KG1 (cell line): ENCODE measurements at regions not wholly inside any gene's neighbourhood (a gene's known extent, or its start where the extent isn't known, plus 50 kb on each side); places are given as distances from the start of the nearest gene placed in this dataset.
"Not testable (repeated sequence)": the region's sequence is repeated elsewhere in the genome, so short reads cannot be mapped to it uniquely, and the experiment has no call there.

ENCODE experiments used
- DNase-seq: peaks from one replicate; lab custom pipeline; 2025; lab: John Stamatoyannopoulos, UW

GRCh38 chr4:11843340-11843739 is 414.6 kb upstream of the HS3ST1 start:
- no peak for DNase-seq

DNA sequence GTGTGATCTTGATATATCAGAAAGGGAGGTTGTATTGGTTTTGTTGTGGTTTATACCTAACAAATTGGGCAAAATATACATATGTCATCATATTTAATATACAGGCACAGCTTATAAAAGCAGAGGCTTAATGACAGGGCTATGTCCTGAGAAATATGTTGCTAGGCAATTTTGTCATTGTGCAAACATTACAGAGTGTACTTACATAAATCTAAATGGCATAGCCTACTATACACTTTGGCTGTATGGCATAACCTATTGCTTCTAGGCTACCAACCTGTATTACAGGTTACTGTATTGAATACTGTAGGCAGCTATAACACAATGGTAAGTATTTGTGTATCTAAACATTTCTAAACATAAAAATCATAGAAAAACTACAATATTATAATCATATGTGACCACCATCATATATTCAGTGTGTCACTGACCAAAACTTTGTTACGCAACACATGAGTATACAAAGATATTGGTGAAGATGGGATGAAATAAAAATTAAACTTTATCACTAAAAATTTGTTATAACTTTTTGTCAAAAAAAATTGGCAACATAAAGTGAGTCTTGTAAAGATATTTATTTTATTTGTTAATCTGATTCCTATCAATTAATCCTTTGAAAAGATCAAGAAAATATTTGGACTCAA is 414.0 kb upstream of the HS3ST1 start:
- no peak for DNase-seq

DNA sequence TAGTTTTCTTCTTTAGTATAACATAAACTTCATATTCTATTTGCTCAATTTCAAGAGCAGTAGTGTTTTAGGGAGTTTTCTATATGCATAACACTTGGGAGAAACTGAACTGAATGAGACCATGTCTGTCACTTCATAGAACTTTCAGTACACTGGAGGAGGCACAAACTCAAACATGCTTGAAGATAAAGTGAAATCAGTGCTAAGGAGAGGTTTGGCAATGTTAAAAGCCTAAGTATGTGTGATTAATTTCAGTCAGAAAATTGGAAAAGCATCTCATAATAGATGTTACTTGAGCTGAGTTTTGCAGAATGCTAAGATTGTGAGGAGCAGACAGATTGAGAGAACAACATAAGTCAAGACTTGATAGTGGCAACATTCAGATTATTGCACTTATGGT is 411.2 kb upstream of the HS3ST1 start:
- DNase-seq, result no peak

GRCh38 chr4:11831739-11832138 is 403.0 kb upstream of the HS3ST1 start:
- DNase-seq, result no peak

GRCh38 chr4:11824566-11824965 is 395.9 kb upstream of the HS3ST1 start:
- no peak for DNase-seq

GRCh38 chr4:11821772-11822430 is 393.2 kb upstream of the HS3ST1 start:
- DNase-seq, result no peak

DNA sequence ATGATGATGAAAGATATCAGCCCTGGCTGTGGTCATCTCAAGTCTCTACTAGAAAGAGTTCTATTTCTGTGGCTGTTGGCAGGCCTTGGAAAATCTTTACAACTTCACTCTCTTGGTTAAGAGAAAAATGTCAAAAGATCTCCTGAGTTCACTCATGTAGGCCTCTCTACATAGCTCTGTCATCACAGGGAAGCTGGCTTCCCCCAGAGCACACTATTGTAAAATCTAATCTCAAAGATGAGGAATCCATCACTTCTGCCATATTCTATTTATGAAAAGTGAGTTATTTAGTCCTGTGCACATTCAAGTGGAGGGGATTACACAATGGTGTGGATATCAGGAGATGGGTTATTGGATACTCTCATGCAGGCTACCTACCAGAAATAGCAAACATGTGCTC is 388.4 kb upstream of the HS3ST1 start:
- no peak for DNase-seq

- no peak for DNase-seq
These were observed 386.1 kb upstream of the HS3ST1 start for GRCh38 chr4:11814758-11815157.

DNA sequence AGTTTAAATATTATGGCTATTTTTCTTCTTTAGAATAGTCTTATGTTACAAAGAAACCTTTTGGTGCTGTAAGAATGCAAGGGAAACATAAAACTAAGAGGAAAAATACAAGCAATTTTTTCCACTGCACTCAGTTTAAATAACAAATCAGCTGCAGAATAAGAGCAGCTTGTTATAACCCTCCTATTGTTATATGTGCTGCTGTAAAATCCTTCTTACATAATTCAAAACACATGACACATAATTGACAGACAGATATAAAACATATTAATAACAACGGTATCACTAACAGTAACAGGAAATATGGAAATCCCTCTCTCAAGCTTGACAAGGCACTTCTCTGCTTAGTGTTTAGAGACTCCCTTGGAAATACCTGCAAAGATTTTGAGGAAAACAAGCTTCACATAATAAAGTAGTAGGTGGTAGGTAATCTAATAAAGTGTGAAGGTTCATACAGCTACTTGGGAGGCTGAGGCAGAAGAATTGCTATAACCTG is 385.3 kb upstream of the HS3ST1 start:
- DNase-seq, result no peak

GRCh38 chr4:11811521-11811920 is 382.8 kb upstream of the HS3ST1 start:
- not testable (repeated sequence) for DNase-seq

DNA sequence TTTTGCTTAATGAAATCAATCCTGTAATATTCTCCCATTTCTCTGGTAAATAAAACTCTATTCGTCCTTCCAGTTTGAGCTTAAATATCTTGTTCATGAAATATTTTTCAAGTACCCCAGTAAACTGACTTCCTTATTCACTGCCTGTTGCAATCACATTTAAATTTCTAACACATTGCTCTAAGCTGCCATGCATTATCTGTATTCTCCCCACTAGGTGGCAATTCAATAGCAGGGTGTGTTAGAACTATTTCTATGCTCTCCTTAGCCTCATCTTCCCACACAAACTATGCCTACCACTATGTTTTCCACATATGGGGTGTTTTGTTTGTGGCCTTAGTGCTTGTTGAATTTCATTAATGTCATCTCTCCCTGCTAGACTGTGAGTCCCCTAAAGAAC is 377.1 kb upstream of the HS3ST1 start:
- peak; percentile 22 for DNase-seq

- DNase-seq, result no peak
These were observed 373.1 kb upstream of the HS3ST1 start for GRCh38 chr4:11801466-11802446.

DNA sequence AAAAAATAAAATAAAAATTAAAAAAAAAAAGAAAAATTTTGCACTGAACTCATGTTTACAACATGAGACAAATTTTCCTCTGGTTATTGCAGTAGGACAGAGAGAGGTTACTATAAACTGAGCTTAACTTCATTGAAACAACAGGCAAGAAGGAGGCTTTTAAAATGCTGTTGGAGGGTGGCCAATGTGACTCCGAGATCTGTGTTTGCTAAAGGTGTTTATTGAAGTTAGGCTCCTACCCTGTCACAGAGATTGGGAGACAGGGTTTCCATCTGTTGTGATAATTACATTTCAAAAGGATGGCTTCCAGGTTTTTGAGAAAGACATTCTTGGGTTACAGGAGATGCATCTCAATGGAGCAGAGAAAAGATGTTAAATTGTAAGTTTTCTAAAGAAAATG is 370.5 kb upstream of the HS3ST1 start:
- DNase-seq, result no peak

GRCh38 chr4:11791797-11792196 is 363.1 kb upstream of the HS3ST1 start:
- peak; percentile 9 for DNase-seq

DNA sequence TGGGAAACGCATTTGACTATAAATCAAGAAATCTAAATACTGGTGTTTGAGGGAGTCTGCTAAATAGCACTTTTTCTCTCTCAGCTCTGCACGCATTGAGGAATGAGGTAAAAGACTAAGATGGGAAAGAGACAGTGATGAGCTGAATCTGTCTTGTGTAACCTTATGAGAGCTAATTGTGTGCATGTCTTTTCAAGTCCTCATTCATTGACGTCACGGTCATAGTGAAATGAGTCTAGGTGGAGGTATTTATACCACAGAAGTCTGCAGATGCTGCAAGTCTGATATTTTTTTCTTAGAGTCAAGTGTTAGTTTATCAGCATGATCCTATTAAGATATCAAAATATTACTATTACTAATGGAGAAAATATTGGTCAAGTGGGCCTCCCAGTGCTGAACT is 361.5 kb upstream of the HS3ST1 start:
- no peak for DNase-seq

DNA sequence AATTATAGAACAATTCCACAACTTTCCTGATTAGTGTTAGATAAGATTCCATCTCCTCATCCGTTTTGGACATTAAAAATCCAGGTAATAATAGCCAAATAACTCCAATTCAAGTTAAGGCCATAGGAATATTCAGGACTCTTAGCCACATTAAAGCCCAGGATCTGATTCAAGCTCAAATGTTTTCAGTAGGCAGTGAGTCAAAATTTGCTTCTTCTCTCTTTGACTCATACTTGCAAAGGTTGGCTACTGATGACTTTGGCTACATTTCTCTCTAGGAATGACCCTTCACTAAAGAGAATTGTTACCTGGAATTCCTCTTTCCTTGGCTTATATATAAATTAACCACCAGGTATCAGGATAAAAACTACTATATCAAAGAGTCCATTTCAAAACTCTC is 354.9 kb upstream of the HS3ST1 start:
- no peak for DNase-seq

DNA sequence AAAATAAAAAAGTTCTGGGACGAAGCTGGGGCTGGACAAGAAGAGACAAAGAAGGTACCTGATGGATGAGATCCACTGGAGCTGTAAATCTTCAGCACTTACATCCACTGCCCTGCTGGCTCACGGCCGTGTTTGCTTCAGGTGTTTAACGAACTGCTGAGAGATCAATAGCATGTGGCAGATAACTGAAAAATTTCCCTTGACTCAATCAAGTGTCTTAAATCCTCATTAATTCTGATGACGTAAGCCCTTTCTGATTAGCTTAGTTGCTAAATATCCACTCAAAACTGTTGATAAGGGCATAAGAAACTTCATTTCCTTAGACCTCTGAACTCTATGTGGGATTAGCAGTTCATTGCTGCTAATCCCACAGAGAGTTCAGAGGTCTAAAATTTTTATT is 354.2 kb upstream of the HS3ST1 start:
- no peak for DNase-seq

- no peak for DNase-seq
These were observed 348.8 kb upstream of the HS3ST1 start for GRCh38 chr4:11777447-11777846.

- DNase-seq, result no peak
These were observed 345.7 kb upstream of the HS3ST1 start for GRCh38 chr4:11774346-11774745.

DNA sequence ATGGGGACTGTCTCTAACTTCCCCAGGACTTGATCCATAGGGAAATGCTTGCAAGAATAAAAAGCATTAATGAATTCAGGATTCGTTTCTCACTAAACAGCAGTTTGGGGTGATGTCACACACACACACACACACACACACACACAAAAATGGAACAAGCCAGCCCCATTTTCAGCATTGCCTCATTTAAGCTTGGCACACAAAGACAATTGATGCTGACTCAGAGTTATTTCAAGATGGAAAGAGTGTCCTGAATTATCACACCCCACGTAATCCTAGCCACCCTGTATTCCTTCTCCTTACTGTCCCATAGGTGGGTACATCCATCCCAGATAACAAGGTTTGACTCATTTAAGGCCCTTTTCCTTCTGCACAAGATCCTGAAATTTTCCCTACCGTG is 345.1 kb upstream of the HS3ST1 start:
- no peak for DNase-seq

DNA sequence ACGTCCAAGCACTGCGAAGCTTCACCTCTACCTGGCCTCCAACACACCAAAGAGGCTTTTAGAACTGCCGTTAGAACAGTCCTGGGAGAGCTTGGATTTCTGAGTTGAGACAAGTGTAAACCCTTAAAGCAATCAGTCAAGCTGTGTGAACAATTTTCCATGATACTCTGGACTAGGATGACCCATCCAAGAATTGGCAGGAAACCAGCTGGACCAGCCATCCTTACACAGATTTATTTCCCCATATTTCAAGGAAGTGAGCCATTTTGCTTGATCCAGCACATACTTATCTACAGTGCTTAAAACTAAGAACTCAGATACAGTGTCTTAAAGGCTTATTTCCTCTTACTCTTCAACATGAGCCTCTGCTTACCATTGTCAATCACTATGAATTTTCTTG is 340.7 kb upstream of the HS3ST1 start:
- DNase-seq, result no peak

DNA sequence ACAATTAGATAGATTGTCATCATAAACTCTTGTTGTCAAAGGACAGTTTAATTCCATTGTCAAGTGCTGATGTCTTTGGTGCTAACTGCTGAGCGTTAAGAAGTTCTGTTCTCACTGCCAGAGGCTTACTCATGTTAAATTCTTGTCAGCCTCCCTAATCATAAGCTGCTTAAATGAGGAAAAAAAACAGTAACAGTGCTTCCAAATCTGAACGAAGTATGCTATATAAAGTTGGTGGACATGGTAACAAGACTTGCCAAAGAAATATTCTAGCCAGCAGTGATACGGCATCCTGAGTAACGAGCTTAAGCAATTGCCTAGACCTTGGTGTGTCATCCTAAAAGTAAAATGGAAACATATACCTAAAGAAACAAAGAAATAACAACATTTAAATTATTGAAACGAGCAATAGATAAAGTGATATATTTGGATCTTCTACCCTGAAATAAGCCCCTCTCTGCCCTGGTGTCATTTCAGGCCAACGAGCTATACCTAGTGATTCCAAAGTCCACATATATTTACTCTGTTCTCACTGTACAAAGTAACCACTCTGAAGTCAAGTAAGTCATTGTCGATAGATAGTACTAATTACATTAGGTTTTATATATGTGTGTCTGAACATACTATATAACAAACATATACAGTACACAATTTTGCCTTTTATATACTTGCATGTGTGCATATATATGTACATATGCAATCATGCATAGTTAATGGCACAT is 339.7 kb upstream of the HS3ST1 start:
- DNase-seq, result no peak
